GM18907 (cell line): ENCODE measurements at regions not wholly inside any gene's neighbourhood (a gene's known extent, or its start where the extent isn't known, plus 50 kb on each side); places are given as distances from the start of the nearest gene placed in this dataset.
A peak's percentile ranks its signal among the peaks of the same experiment; 100 is the strongest.

ENCODE experiments used
- ATAC-seq: cut with Tn5 transposase; IDR thresholded peaks from one replicate; pipeline ENCODE4 v1.9.1; 2021; ENCODE audit warnings: mild to moderate bottlenecking, moderate library complexity; ENCODE audit not compliant: unreplicated experiment

- no peak for ATAC-seq
Observed at GRCh38 chr6:165806126-165806810, 143.2 kb upstream of the PDE10A start.

- no peak for ATAC-seq
Observed at GRCh38 chr6:165805636-165806035, 142.6 kb upstream of the PDE10A start.

GRCh38 chr6:165805067-165805555, 142.1 kb upstream of the PDE10A start:
- ATAC-seq: no peak

- ATAC-seq: no peak
Observed at GRCh38 chr6:165804331-165805066, 141.5 kb upstream of the PDE10A start.

GRCh38 chr6:165800337-165800736, 137.3 kb upstream of the PDE10A start:
- no peak for ATAC-seq

GRCh38 chr6:165799391-165800153, 136.5 kb upstream of the PDE10A start:
- ATAC-seq: no peak

- no peak for ATAC-seq
Observed at GRCh38 chr6:165798991-165799390, 135.9 kb upstream of the PDE10A start.

GRCh38 chr6:165794179-165794601, 131.1 kb upstream of the PDE10A start:
- ATAC-seq: no peak

- ATAC-seq: no peak
Observed at GRCh38 chr6:165793287-165793825, 130.3 kb upstream of the PDE10A start.

- no peak for ATAC-seq
Observed at GRCh38 chr6:165791876-165792437, 128.9 kb upstream of the PDE10A start.

- no peak for ATAC-seq
Observed at GRCh38 chr6:165791306-165791705, 128.3 kb upstream of the PDE10A start.

GRCh38 chr6:165782812-165783211, 119.8 kb upstream of the PDE10A start:
- no peak for ATAC-seq

- ATAC-seq: no peak
Observed at GRCh38 chr6:165782134-165782533, 119.1 kb upstream of the PDE10A start.

- peak; percentile 56 for ATAC-seq
Observed at GRCh38 chr6:165777680-165778079, 114.6 kb upstream of the PDE10A start.

- no peak for ATAC-seq
Observed at GRCh38 chr6:165776691-165777090, 113.7 kb upstream of the PDE10A start.

GRCh38 chr6:165775721-165776120, 112.7 kb upstream of the PDE10A start:
- no peak for ATAC-seq

GRCh38 chr6:165774903-165775601, 112.0 kb upstream of the PDE10A start:
- ATAC-seq: peak; percentile 41

- no peak for ATAC-seq
Observed at GRCh38 chr6:165770397-165771082, 107.5 kb upstream of the PDE10A start.

- ATAC-seq: no peak
Observed at GRCh38 chr6:165769884-165770283, 106.8 kb upstream of the PDE10A start.

- no peak for ATAC-seq
Observed at GRCh38 chr6:165769401-165769800, 106.4 kb upstream of the PDE10A start.
